ENCODE measurements at regions not wholly inside any gene's neighbourhood (a gene's known extent, or its start where the extent isn't known, plus 50 kb on each side); places are given as distances from the start of the nearest gene placed in this dataset.

DNA sequence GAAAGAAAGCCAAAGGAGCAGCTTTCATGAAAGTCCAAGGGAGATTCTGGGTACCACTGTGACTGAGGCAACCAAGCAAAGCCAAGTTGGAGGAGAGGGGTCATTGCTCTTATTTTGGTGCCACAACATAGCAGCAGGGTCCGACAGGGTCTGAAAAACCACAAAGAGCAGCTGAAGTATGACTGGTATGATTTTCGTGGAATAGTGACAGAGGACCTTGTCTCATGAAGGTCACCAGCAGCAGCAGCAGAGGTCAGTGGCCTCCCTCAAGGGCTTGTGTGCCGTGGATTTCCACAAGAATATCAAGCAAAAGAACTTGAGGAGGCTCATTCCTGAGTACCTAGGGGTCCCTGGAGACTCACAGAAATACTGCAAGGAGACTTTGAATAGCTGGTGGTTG is 160.9 kb upstream of the SYT6 start:
- DNase-seq (ENCODE audit: low read depth in 3 of 3), result no peak

- DNase-seq (ENCODE audit: low read depth in 3 of 3), result no peak
Observed at GRCh38 chr1:114314098-114314497, 160.4 kb upstream of the SYT6 start.

GRCh38 chr1:114310695-114311271 is 157.1 kb upstream of the SYT6 start:
- no peak for DNase-seq (ENCODE audit: low read depth in 3 of 3)

DNA sequence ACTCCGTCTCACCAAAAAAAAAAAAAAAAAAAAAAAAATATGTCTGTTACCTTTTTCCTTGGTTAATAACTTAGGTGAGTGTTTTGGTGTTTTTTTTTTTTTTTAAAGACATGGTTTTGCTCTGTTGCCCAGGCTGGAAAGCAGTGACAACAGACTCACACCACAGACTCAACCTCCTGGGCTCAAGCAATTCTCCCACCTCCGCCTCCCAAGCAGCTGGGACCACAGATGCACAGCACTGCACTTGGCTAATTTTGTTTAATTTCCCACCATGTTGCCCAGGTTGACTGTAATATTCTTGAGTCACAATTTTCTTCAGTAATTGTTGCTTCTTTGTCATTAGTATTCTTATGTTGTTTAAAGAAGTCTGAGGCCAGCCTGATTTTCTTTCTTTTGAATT is 149.2 kb upstream of the SYT6 start:
- no peak for DNase-seq (ENCODE audit: low read depth in 3 of 3)

GRCh38 chr1:114299331-114299975 is 145.8 kb upstream of the SYT6 start:
- DNase-seq (ENCODE audit: low read depth in 3 of 3), result no peak

DNA sequence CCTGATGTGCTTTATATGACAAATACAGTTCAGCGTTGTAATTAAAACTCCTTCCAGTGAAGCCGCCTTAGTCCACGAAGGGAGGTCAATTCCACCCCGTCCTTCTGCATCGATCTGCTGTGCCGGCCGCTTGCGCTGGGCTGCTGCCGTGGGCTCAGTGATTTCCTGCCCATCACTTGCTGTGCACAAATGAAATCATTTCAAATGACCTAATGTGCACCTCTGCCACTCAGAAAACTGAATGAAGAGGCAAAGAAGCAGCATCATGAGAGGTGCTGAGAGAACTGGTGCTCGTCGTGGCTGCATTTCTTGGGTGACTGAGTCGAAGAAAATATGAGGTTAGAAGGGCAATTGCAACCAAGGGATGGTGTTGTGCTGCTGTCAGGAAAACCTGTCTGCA is 144.3 kb upstream of the SYT6 start:
- no peak for DNase-seq (ENCODE audit: low read depth in 3 of 3)

DNA sequence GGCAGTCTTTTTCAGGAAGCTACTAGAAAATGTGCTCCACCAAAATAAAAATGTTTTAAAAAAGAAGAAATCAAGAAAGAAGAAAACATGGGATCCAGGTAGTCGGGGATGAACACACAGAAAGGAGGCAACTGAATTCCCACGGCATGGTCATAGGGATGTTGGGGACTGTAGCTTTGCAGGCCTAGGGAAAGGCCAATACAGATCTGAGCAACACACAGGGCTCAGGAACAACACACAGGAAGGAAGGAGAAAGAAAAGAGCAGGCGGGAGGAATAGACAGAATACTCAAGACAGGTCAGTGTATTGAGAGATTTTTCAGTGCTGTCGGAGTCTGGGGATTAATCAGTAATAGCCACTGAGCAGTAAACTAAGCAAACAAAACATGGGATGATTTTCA is 142.7 kb upstream of the SYT6 start:
- no peak for DNase-seq (ENCODE audit: low read depth in 3 of 3)

DNA sequence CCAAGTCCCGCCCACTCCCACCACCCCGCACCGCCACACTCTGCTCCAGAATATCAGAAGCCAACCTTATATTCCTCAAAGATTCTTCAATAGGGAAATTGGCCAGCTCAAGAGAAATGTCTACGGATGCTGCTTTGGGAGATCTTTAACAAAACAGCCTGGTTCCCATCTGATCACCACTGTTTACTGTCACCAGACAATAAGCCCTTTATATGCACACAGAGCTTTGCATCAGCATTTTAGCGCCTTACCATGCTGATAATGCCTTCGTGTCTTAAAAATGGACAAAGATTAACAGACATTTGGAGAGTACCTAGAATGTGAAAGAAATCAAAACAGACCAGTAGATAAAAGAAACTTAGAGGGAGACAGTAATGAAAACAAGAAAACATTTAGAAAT is 141.7 kb upstream of the SYT6 start:
- no peak for DNase-seq (ENCODE audit: low read depth in 3 of 3)

- no peak for DNase-seq (ENCODE audit: low read depth in 3 of 3)
Observed at GRCh38 chr1:114292835-114293234, 139.2 kb upstream of the SYT6 start.

DNA sequence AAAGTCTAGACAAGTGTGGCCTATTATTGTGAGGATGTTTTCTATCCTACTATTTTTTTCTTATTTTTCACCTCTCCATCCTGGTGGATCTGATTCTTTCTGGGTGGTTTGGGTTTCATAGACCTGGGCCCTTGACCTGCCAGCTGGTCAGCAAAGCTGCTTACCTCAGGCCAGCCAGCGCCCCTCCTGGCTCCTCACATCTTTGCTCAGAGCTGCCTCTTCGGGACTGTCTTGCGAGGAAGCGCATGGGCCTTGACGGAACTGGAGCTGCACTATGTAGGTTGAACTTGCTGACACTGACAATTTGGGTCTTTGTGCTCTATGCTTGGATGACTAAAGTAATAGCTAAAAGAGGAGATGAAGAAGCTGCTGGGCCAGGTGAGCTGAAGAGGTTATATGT is 138.5 kb upstream of the SYT6 start:
- no peak for DNase-seq (ENCODE audit: low read depth in 3 of 3)

DNA sequence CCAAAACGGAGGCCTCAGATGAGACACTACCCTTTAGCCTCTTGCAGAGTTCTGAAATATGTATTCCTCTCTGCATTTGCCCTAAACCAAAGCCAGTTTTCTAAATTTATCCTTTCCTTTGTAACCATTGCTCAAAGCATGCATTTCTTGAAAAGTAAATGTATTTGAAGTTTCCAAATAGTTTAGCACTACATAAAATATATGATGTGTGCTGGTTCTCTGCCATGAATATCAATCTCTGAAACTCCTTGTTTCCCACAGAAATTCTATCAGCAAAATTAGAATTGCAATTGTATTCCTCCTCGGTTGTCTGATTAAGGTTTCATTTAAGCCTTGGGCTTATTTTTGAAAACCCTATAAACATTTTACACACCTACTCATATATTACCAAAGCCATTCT is 137.1 kb upstream of the SYT6 start:
- no peak for DNase-seq (ENCODE audit: low read depth in 3 of 3)

- DNase-seq (ENCODE audit: low read depth in 3 of 3), result no peak
Observed at GRCh38 chr1:114290341-114290740, 136.7 kb upstream of the SYT6 start.

GRCh38 chr1:114289824-114290223 is 136.2 kb upstream of the SYT6 start:
- no peak for DNase-seq (ENCODE audit: low read depth in 3 of 3)

- no peak for DNase-seq (ENCODE audit: low read depth in 3 of 3)
Observed at GRCh38 chr1:114289306-114289705, 135.6 kb upstream of the SYT6 start.

GRCh38 chr1:114286960-114287359 is 133.3 kb upstream of the SYT6 start:
- no peak for DNase-seq (ENCODE audit: low read depth in 3 of 3)

DNA sequence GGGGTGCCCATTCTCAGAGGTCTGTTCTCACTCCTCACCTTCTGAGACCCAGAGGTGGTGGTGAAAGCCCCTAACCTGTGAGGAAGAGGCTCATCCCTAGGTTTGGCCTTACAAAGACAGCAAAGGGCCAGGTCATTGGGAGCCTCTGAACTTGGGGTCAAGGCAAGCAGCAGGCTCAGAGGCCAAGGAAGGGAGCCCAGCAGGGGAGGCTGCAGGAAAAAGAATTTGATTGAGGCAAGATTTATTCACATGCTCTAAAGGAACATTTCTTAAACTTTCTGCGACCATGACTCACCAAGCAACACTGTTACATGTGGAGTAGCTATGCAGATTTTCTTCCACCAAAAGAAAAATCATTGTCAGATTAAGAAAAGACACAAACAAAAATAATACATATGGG is 132.5 kb upstream of the SYT6 start:
- no peak for DNase-seq (ENCODE audit: low read depth in 3 of 3)

GRCh38 chr1:114282751-114283403 is 129.2 kb upstream of the SYT6 start:
- DNase-seq (ENCODE audit: low read depth in 3 of 3), result peak; percentile 67 to 80 (median 75)

GRCh38 chr1:114278911-114279310 is 125.2 kb upstream of the SYT6 start:
- no peak for DNase-seq (ENCODE audit: low read depth in 3 of 3)

DNA sequence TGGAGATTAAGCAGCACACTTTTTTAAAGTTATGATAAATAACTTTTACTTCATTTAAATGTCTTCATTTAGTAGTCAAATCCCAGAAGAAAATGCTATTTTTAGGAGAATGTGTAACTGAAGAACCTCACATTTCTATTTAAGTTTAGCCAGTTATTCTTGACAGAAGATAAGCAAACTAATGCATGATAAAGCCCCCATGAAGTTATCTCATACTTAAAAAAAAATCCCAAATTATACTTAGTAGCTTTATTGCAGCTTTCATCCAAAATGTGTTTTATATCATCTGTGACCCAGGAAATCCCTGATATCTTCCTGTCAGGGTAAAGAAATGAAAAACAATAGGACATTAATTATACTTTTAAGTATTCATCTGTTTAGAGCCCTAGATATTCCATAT is 124.8 kb upstream of the SYT6 start:
- no peak for DNase-seq (ENCODE audit: low read depth in 3 of 3)

- no peak for DNase-seq (ENCODE audit: low read depth in 3 of 3)
Observed at GRCh38 chr1:114274621-114275317, 121.1 kb upstream of the SYT6 start.

GRCh38 chr1:114272593-114272992 is 118.9 kb upstream of the SYT6 start:
- no peak for DNase-seq (ENCODE audit: low read depth in 3 of 3)

GRCh38 chr1:114270718-114271117 is 117.0 kb upstream of the SYT6 start:
- no peak for DNase-seq (ENCODE audit: low read depth in 3 of 3)

GRCh38 chr1:114270282-114270681 is 116.6 kb upstream of the SYT6 start:
- no peak for DNase-seq (ENCODE audit: low read depth in 3 of 3)

All from stimulated activated CD4-positive, alpha-beta T cell treated with anti-CD3 and anti-CD28 coated beads, TNF-alpha, amount 100 ng/mL, for 24 hours (primary cell).